Ascending aorta (tissue), 2 donors: ENCODE measurements at regions not wholly inside any gene's neighbourhood (a gene's known extent, or its start where the extent isn't known, plus 50 kb on each side); places are given as distances from the start of the nearest gene placed in this dataset.

Source experiments
- DNase-seq, 2 donors: peaks; one replicate each; pipeline ENCODE4 v3.0.0-alpha.2; 2019; ENCODE audit warnings: low spot score in 2 of 2
- H3K27ac ChIP-seq, 2 donors: fragments of 200-600 bp; sonication (generic); one replicate each; pipeline ENCODE4 v1.5.1; 2016 to 2017; ENCODE audit warnings: mild to moderate bottlenecking in 1 of 2
- H3K27me3 ChIP-seq: fragments of 200-600 bp; sonication (generic); one replicate; pipeline ENCODE4 v1.5.1; 2017
- H3K36me3 ChIP-seq, 2 donors: fragments of 200-600 bp; sonication (generic); one replicate each; pipeline ENCODE4 v1.5.1; 2016
- H3K4me1 ChIP-seq, 2 donors: fragments of 200-600 bp; sonication (generic); one replicate each; pipeline ENCODE4 v1.5.1; 2016 to 2017; ENCODE audit warnings: mild to moderate bottlenecking in 1 of 2
- H3K4me3 ChIP-seq, 2 donors: fragments of 200-600 bp; sonication (generic); one replicate each; pipeline ENCODE4 v1.5.1; 2016 to 2017; ENCODE audit warnings: mild to moderate bottlenecking in 1 of 2
- H3K9me3 ChIP-seq, 2 donors: fragments of 200-600 bp; sonication (generic); one replicate each; pipeline ENCODE4 v1.5.1; 2016
- CTCF ChIP-seq, 3 experiments: fragments of 200-600 bp in 2 of 3; fragments of 450-650 bp in 1 of 3; sonication (generic) in 2 of 3; IDR thresholded peaks; one replicate each; pipeline ENCODE4 v1.5.1; 2016 to 2019; ENCODE audit warnings: antibody characterized with exemption in 3 of 3, mild to moderate bottlenecking in 1 of 3, moderate library complexity in 1 of 3
- intact Hi-C: fragments of 100-400 bp; cut with DNase I; formaldehyde crosslinking; loops from one replicate; pipeline ENCODE4 v1.15.1; 2023

DNA sequence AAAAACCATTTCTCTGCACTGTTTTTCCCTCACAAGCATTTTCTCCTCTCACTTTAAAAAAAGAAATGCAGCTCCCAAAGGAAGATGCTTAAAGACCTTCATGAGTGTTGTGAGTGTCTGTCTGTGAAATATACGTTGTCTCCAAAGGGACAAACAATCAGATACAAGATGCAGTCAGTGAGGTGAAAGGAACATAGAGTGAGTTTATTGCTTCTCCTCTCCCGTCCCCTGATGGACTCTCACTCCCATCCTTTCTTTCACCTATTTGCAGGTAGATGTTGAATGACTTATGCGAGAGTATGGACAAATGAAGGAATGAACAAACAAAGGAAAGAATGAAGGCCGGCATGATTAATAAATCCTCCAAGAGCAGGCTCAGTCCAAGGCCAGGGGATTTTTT is 561.2 kb upstream of the DIPK2B start:
- Histone ChIP-seq H3K27me3 (no peaks in the 10 kb centered on the region), H3K36me3 (no peaks in the 10 kb centered on the region), H3K4me3 (no peak overlapping the region), H3K9me3 (no peaks in the 10 kb centered on the region), H3K4me1 (no peaks in the 10 kb centered on the region), H3K27ac (no peak overlapping the region)
- no peak for DNase-seq
- intact Hi-C loops: no loop called here
- no peak for TF ChIP-seq CTCF (IDR thresholded peaks at IDR 0.05)

DNA sequence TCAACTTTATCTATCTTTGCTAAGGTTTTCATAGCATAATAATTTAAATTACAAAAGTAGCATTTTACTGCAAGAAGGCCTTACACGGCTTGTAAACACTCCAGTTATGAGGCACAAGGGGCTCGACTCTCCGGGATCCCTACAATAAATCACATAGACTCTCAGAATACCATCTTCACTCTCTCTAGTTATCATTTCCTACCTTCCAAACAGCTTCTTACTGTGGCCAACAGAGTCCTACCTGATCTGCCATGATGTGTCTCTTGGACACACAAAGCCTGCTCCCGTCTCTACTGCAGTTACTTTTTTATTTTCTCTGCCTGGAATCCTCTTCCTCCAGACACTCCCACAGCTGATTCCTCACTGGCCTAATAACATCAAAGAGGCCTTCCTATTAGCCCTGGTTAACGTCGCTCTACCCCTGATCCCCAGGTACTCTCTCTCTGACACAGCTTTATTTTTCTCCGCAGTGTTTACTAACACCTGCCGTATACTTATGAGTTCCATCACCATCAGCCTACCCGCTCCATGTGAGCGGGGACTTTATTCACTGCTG is 559.6 kb upstream of the DIPK2B start:
- H3K27me3 ChIP-seq: no peaks in the 10 kb centered on the region
- no peak for TF ChIP-seq CTCF (IDR thresholded peaks at IDR 0.05)
- DNase-seq: no peak
- no peaks in the 10 kb centered on the region for H3K9me3 ChIP-seq
- no peaks in the 10 kb centered on the region for H3K36me3 ChIP-seq
- no peak overlapping the region for H3K4me3 ChIP-seq
- intact Hi-C loops: no loop called here
- no peak overlapping the region for H3K27ac ChIP-seq
- no peaks in the 10 kb centered on the region for H3K4me1 ChIP-seq

GRCh38 chrX:45758738-45759397 is 558.2 kb upstream of the DIPK2B start:
- Histone ChIP-seq H3K27me3 (no peaks in the 10 kb centered on the region), H3K4me3 (no peak overlapping the region), H3K36me3 (no peaks in the 10 kb centered on the region), H3K27ac (peak overlapping the region; percentile 31 to 41), H3K9me3 (no peaks in the 10 kb centered on the region), H3K4me1 (no peaks in the 10 kb centered on the region)
- TF ChIP-seq CTCF (IDR thresholded peaks at IDR 0.05): no peak
- intact Hi-C loops: no loop called here
- no peak for DNase-seq

DNA sequence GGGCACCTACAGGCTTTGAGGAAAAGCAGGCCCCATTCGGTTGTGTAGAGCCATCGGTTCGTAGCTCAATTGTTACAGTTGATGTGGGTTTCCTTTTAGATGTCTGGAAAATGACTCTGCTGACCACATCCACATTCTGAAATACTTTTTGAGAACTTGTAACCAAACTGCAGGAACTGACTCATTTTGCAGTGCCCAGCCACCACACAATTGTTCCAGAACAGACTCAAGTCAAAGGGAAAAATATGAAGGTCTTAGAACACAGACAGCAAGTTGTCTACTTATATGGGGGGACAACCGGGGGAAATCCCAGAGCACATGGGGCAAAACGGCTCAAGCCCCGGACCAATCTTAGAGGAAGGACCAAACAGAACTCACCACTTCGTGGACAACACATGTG is 557.6 kb upstream of the DIPK2B start:
- Histone ChIP-seq H3K36me3 (no peaks in the 10 kb centered on the region), H3K4me1 (no peaks in the 10 kb centered on the region), H3K4me3 (no peak overlapping the region), H3K9me3 (no peaks in the 10 kb centered on the region), H3K27ac (peak overlapping the region; percentile 31 to 41), H3K27me3 (no peaks in the 10 kb centered on the region)
- intact Hi-C loops: no loop called here
- no peak for DNase-seq
- TF ChIP-seq CTCF (IDR thresholded peaks at IDR 0.05): no peak

- Histone ChIP-seq H3K27ac (peak overlapping the region in 1 of 2 donors; percentile 31), H3K36me3 (no peaks in the 10 kb centered on the region), H3K9me3 (no peaks in the 10 kb centered on the region), H3K4me3 (no peak overlapping the region), H3K4me1 (no peaks in the 10 kb centered on the region), H3K27me3 (no peaks in the 10 kb centered on the region)
- no peak for DNase-seq
- TF ChIP-seq CTCF (IDR thresholded peaks at IDR 0.05): no peak
- intact Hi-C loops: no loop called here
Observed at GRCh38 chrX:45757272-45757671, 556.6 kb upstream of the DIPK2B start.
